IMR-90 (cell line): ENCODE measurements at regions not wholly inside any gene's neighbourhood (a gene's known extent, or its start where the extent isn't known, plus 50 kb on each side); places are given as distances from the start of the nearest gene placed in this dataset.

Experiments used
- ATAC-seq: fragments of 200-7000 bp; cut with Tn5 transposase; 2 replicates; pipeline ENCODE4 v1.9.1; 2020; ENCODE audit warnings: low read depth, mild to moderate bottlenecking, moderate library complexity
- BruUV-seq: library from RNA; stranded (reverse); fragments of 400-500 nt; replicated peaks from 2 replicates; lab custom pipeline; 2021; lab: Mats Ljungman, UMichigan
- CTCF ChIA-PET: fragments of 300-600 bp; formaldehyde crosslinking; extraction: SDS; loops from one replicate; lab custom pipeline; 2021; ENCODE audit warnings: antibody characterized with exemption; lab: Yijun Ruan, JAX
- POLR2A ChIA-PET: fragments of 300-600 bp; sonication (Branson Sonifier 250); formaldehyde crosslinking; loops from one replicate; lab custom pipeline; 2022; ENCODE audit warnings: antibody characterized with exemption; ENCODE audit not compliant: unreplicated experiment; lab: Charles Lee
- DNase-seq: peaks from one replicate; pipeline ENCODE4 v3.0.0; 2013
- H2AFZ ChIP-seq: replicated peaks from 2 replicates; pipeline ENCODE3; 2013; ENCODE audit warnings: low read length, mild to moderate bottlenecking; ENCODE audit not compliant: poor library complexity
- H2AK5ac ChIP-seq: 2 replicates; pipeline ENCODE4 v1.6.1; 2013; ENCODE audit warnings: low read depth, low read length, inconsistent platforms
- H2AK9ac ChIP-seq: replicated peaks from 2 replicates; pipeline ENCODE3; 2013; ENCODE audit warnings: mild to moderate bottlenecking, low read depth, low read length, moderate library complexity; ENCODE audit not compliant: poor library complexity
- H2BK120ac ChIP-seq: 2 replicates; pipeline ENCODE4 v1.6.1; 2013; ENCODE audit warnings: low read depth, low read length, inconsistent platforms
- H2BK15ac ChIP-seq: 3 replicates; pipeline ENCODE4 v1.6.1; 2013; ENCODE audit warnings: low read depth, low read length, inconsistent platforms
- H2BK20ac ChIP-seq: 2 replicates; pipeline ENCODE4 v1.6.1; 2013; ENCODE audit warnings: low read depth, mild to moderate bottlenecking, inconsistent platforms, low read length, moderate library complexity
- H2BK5ac ChIP-seq: 2 replicates; pipeline ENCODE4 v1.6.1; 2013; ENCODE audit warnings: mild to moderate bottlenecking, low read depth, low read length, inconsistent platforms; ENCODE audit not compliant: poor library complexity, severe bottlenecking
- H3K14ac ChIP-seq: replicated peaks from 2 replicates; pipeline ENCODE4 v1.6.1; 2013; ENCODE audit warnings: low read depth, low read length, inconsistent platforms
- H3K18ac ChIP-seq: 2 replicates; pipeline ENCODE4 v1.6.1; 2013; ENCODE audit warnings: low read depth, low read length, control low read depth
- H3K23ac ChIP-seq: 2 replicates; pipeline ENCODE4 v1.6.1; 2013; ENCODE audit warnings: low read depth, low read length, inconsistent platforms
- H3K27ac ChIP-seq: 2 replicates; pipeline ENCODE4 v1.5.1; 2013; ENCODE audit warnings: mild to moderate bottlenecking, control low read depth, low read length; ENCODE audit not compliant: insufficient read depth
- H3K27me3 ChIP-seq: 2 replicates; pipeline ENCODE4 v1.6.1; 2013; ENCODE audit warnings: low read length; ENCODE audit not compliant: control insufficient read depth, insufficient read depth
- H3K36me3 ChIP-seq: 2 replicates; pipeline ENCODE4 v1.6.1; 2013; ENCODE audit warnings: low read length, mixed read lengths; ENCODE audit not compliant: control insufficient read depth, insufficient read depth
- H3K4ac ChIP-seq: 2 replicates; pipeline ENCODE4 v1.6.1; 2013; ENCODE audit warnings: low read depth, low read length, inconsistent platforms
- H3K4me1 ChIP-seq: 2 replicates; pipeline ENCODE4 v1.6.1; 2013; ENCODE audit warnings: low read length, mixed read lengths; ENCODE audit not compliant: control insufficient read depth, insufficient read depth
- H3K4me2 ChIP-seq: 2 replicates; pipeline ENCODE4 v1.6.1; 2013; ENCODE audit warnings: low read depth, mild to moderate bottlenecking, control low read depth, low read length, moderate library complexity
- H3K4me3 ChIP-seq: 2 replicates; pipeline ENCODE4 v1.5.1; 2013; ENCODE audit warnings: low read depth, mild to moderate bottlenecking, control low read depth, low read length, moderate library complexity; ENCODE audit not compliant: insufficient read depth
- H3K56ac ChIP-seq: 2 replicates; pipeline ENCODE4 v1.6.1; 2013; ENCODE audit warnings: low read length, inconsistent platforms; ENCODE audit not compliant: insufficient read depth; ENCODE audit errors: extremely low read depth
- H3K79me1 ChIP-seq, 2 experiments: 2 replicates each; pipeline ENCODE4 v1.6.1; 2013; ENCODE audit warnings: low read length in 2 of 2, inconsistent platforms in 1 of 2, low read depth in 1 of 2
- H3K9ac ChIP-seq: 2 replicates; pipeline ENCODE4 v1.6.1; 2013; ENCODE audit warnings: low read depth, low read length, control low read depth
- H3K9me1 ChIP-seq: 2 replicates; pipeline ENCODE4 v1.6.1; 2013; ENCODE audit warnings: low read length, inconsistent platforms; ENCODE audit not compliant: insufficient read depth
- H3K9me3 ChIP-seq: 2 replicates; pipeline ENCODE4 v1.6.1; 2013; ENCODE audit warnings: low read length; ENCODE audit not compliant: control insufficient read depth, insufficient read depth
- H4K20me1 ChIP-seq: 2 replicates; pipeline ENCODE4 v1.6.1; 2013; ENCODE audit warnings: low read length, inconsistent platforms; ENCODE audit not compliant: insufficient read depth
- H4K5ac ChIP-seq: 2 replicates; pipeline ENCODE4 v1.6.1; 2013; ENCODE audit warnings: mild to moderate bottlenecking, low read depth, low read length, control low read depth
- H4K8ac ChIP-seq, 2 experiments: 2 replicates each; pipeline ENCODE4 v1.6.1; 2013; ENCODE audit warnings: low read depth in 2 of 2, low read length in 2 of 2, control low read depth in 1 of 2, inconsistent platforms in 1 of 2
- H4K91ac ChIP-seq: 2 replicates; pipeline ENCODE4 v1.6.1; 2013; ENCODE audit warnings: low read depth, low read length, inconsistent platforms; ENCODE audit not compliant: insufficient read depth
- BHLHE40 ChIP-seq: fragments of 150-350 bp; IDR thresholded peaks from 2 replicates; pipeline ENCODE4 v1.6.1; 2016; ENCODE audit warnings: mild to moderate bottlenecking, low read depth, low read length
- CEBPB ChIP-seq: IDR thresholded peaks from 2 replicates; pipeline ENCODE4 v1.6.1; 2012; ENCODE audit warnings: low read depth, low read length, improper control_type of control experiment
- CHD1 ChIP-seq: IDR thresholded peaks from 2 replicates; pipeline ENCODE4 v1.6.1; 2012; ENCODE audit warnings: low read depth, low read length, improper control_type of control experiment
- CTCF ChIP-seq: conservative IDR thresholded peaks from 2 replicates; pipeline ENCODE4 v1.5.1; 2012; ENCODE audit warnings: mild to moderate bottlenecking, low read depth, low read length, improper control_type of control experiment
- FOS ChIP-seq: fragments of 150-350 bp; IDR thresholded peaks from 2 replicates; pipeline ENCODE4 v1.6.1; 2016; ENCODE audit warnings: low read depth, low read length
- MAFK ChIP-seq: IDR thresholded peaks from 2 replicates; pipeline ENCODE4 v1.6.1; 2012; ENCODE audit warnings: low read depth, low read length, improper control_type of control experiment
- MAZ ChIP-seq: IDR thresholded peaks from 2 replicates; pipeline ENCODE4 v1.6.1; 2012; ENCODE audit warnings: low read depth, mild to moderate bottlenecking, low read length, improper control_type of control experiment, moderate library complexity, borderline replicate concordance
- MXI1 ChIP-seq: IDR thresholded peaks from 2 replicates; pipeline ENCODE4 v1.6.1; 2012; ENCODE audit warnings: low read depth, mild to moderate bottlenecking, low read length, moderate library complexity, borderline replicate concordance
- NFE2L2 ChIP-seq: fragments of 150-350 bp; IDR thresholded peaks from 2 replicates; pipeline ENCODE4 v1.6.1; 2016; ENCODE audit warnings: low read depth, mild to moderate bottlenecking, low read length
- POLR2A ChIP-seq: IDR thresholded peaks from 2 replicates; pipeline ENCODE4 v1.6.1; 2012; ENCODE audit warnings: mild to moderate bottlenecking, low read depth, low read length
- RAD21 ChIP-seq: IDR thresholded peaks from 2 replicates; pipeline ENCODE4 v1.6.1; 2012; ENCODE audit warnings: low read length, improper control_type of control experiment
- RCOR1 ChIP-seq: IDR thresholded peaks from 2 replicates; pipeline ENCODE4 v1.6.1; 2012; ENCODE audit warnings: mild to moderate bottlenecking, low read length, improper control_type of control experiment; ENCODE audit not compliant: insufficient replicate concordance
- RFX5 ChIP-seq: IDR thresholded peaks from 2 replicates; pipeline ENCODE4 v1.8.0; 2012; ENCODE audit warnings: low read depth, mild to moderate bottlenecking, low read length, moderate library complexity
- SMC3 ChIP-seq: fragments of 150-350 bp; IDR thresholded peaks from 2 replicates; pipeline ENCODE4 v1.6.1; 2016; ENCODE audit warnings: low read depth, mild to moderate bottlenecking, antibody characterized with exemption, low read length, moderate library complexity
- USF2 ChIP-seq: fragments of 150-350 bp; IDR thresholded peaks from 2 replicates; pipeline ENCODE4 v1.6.1; 2017; ENCODE audit warnings: mild to moderate bottlenecking, antibody characterized with exemption, low read length, low read depth
- WGBS, 2 experiments: methylation state at CpG; one replicate each; pipeline versions ENCODE4 v1.1.5 to v1.1.7; 2013; ENCODE audit warnings: missing lambda C conversion rate in 2 of 2; ENCODE audit not compliant: insufficient read length in 1 of 2; ENCODE audit errors: extremely low coverage in 2 of 2; 5-methylcytosine and 5-hydroxymethylcytosine counted together
- dilution Hi-C: fragments of 300-500 bp; cut with HindIII; formaldehyde crosslinking; loops from one replicate; pipeline ENCODE4 v1.14.3; 2018; ENCODE audit warnings: low sequenced_read_pairs; ENCODE audit not compliant: unreplicated experiment
- in situ Hi-C: fragments of 300-500 bp; cut with MboI; formaldehyde crosslinking; loops from 3 replicates; pipeline ENCODE4 v1.14.3; 2019; ENCODE audit warnings: low sequenced_read_pairs, inconsistent platforms, mixed read lengths
- intact Hi-C: fragments of 100-400 bp; cut with micrococcal nuclease; formaldehyde crosslinking; loops from 2 replicates; pipeline ENCODE4 v1.10.0; 2022
- TF ChIP-seq, protein P1 (sequence below): fragments of 150-350 bp; IDR thresholded peaks from 2 replicates; pipeline ENCODE4 v1.6.1; 2016; ENCODE audit warnings: low read depth, mild to moderate bottlenecking, low read length, moderate library complexity, borderline replicate concordance

- no TSS peak for BruUV-seq
- Histone ChIP-seq H2BK15ac (no peak overlapping the region), H3K4me3 (no peak overlapping the region), H3K79me1 (no peaks in the 10 kb centered on the region), H4K8ac (no peak overlapping the region), H3K9me1 (no peaks in the 10 kb centered on the region), H3K27ac (no peak overlapping the region), H4K91ac (no peak overlapping the region), H4K20me1 (no peaks in the 10 kb centered on the region), H3K36me3 (no peaks in the 10 kb centered on the region), H2BK5ac (no peak overlapping the region), H3K23ac (no peak overlapping the region), H4K5ac (no peak overlapping the region), H2AK9ac (peak overlapping the region; percentile 24), H2AK5ac (no peak overlapping the region), H3K27me3 (no peaks in the 10 kb centered on the region), H2BK20ac (no peak overlapping the region), H3K4ac (no peak overlapping the region), H3K9ac (no peak overlapping the region), H3K9me3 (peaks cover 7% of the 10 kb centered on the region), H2AFZ (no peak overlapping the region), H3K4me1 (no peaks in the 10 kb centered on the region), H3K14ac (no peak overlapping the region), H3K18ac (no peak overlapping the region), H3K56ac (no peak overlapping the region), H2BK120ac (no peak overlapping the region), H3K4me2 (no peak overlapping the region)
- DNase-seq (no peak), ATAC-seq (no peak)
- TF ChIP-seq NFE2L2 (no peak), FOS (no peak), POLR2A (no peak), RCOR1 (no peak), BHLHE40 (no peak), MXI1 (no peak), RFX5 (no peak), SMC3 (no peak), RAD21 (no peak), MAFK (no peak), CEBPB (no peak), CHD1 (no peak), USF2 (no peak), MAZ (no peak), CTCF (no peak)
- TF ChIP-seq, protein P1, sequence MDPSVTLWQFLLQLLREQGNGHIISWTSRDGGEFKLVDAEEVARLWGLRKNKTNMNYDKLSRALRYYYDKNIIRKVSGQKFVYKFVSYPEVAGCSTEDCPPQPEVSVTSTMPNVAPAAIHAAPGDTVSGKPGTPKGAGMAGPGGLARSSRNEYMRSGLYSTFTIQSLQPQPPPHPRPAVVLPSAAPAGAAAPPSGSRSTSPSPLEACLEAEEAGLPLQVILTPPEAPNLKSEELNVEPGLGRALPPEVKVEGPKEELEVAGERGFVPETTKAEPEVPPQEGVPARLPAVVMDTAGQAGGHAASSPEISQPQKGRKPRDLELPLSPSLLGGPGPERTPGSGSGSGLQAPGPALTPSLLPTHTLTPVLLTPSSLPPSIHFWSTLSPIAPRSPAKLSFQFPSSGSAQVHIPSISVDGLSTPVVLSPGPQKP: no peak
- in situ Hi-C loops: no loop called here
- 40% methylated on average over 2 of the region's 6 CpGs; no CpG with 5 or more reads in 1 of the 2 experiments for WGBS, 2 experiments
- ChIA-PET POLR2A (no interaction called here), CTCF (no interaction called here)
- intact Hi-C loops: no loop called here
- dilution Hi-C loops: no loop called here
Observed at GRCh38 chr2:60072609-60073008, 480.8 kb downstream of the BCL11A start.
